HG03439 (cell line): ENCODE measurements at regions not wholly inside any gene's neighbourhood (a gene's known extent, or its start where the extent isn't known, plus 50 kb on each side); places are given as distances from the start of the nearest gene placed in this dataset.

ENCODE experiments used
- ATAC-seq: cut with Tn5 transposase; IDR thresholded peaks from one replicate; pipeline ENCODE4 v1.9.1; 2021; ENCODE audit warnings: mild to moderate bottlenecking, moderate library complexity; ENCODE audit not compliant: unreplicated experiment

DNA sequence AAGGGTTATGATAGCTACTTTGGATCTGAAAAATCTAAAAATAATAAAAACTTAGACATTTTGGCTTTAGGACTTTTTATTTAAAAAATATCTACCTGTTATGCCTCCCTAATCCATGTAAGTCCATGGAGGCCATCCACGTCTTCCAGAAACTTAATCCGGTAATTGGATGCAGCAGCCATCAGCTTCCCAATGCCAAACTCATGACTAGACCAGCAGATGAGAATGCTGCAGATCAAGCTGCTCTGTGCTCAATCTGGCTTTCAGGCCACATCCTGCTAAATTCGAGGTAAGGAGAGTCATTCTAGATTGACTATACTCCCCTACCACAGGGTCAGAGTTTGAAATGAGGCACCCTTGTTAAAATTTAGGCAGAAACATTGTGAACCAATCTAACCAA is 168.5 kb upstream of the TCERG1L start:
- ATAC-seq, result no peak

- no peak for ATAC-seq
Observed at GRCh38 chr10:131480861-131481260, 169.3 kb upstream of the TCERG1L start.

- no peak for ATAC-seq
Observed at GRCh38 chr10:131485732-131486131, 174.2 kb upstream of the TCERG1L start.

- no peak for ATAC-seq
Observed at GRCh38 chr10:131487822-131488221, 176.3 kb upstream of the TCERG1L start.

DNA sequence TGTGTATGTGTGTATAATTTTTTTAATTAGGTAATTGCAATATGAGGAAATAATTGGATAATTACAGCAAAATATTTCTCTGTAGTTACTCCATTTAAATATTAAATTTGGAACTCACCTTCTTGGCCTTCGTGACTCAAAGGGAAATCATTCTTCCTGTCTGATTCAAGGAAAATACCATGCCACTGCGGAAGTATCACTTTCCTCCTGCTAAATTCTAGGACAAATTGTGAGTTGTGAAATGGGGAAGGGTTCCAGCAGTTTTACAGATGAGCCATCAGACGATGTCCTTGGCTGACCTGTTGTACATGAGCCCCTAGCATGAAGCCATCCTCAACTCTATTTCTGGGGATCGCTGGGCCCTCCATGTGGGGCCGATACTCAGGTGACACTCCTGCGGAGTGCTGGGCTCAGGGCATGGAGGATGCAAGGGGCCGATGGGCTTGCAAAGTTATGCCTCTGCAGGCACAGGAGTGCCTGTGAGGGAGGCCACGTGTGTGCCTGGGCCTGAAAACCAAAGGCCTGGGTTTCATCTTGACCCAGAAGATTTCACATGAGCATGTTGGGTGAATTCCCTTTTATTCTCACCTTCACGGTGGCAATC is 179.6 kb upstream of the TCERG1L start:
- no peak for ATAC-seq

DNA sequence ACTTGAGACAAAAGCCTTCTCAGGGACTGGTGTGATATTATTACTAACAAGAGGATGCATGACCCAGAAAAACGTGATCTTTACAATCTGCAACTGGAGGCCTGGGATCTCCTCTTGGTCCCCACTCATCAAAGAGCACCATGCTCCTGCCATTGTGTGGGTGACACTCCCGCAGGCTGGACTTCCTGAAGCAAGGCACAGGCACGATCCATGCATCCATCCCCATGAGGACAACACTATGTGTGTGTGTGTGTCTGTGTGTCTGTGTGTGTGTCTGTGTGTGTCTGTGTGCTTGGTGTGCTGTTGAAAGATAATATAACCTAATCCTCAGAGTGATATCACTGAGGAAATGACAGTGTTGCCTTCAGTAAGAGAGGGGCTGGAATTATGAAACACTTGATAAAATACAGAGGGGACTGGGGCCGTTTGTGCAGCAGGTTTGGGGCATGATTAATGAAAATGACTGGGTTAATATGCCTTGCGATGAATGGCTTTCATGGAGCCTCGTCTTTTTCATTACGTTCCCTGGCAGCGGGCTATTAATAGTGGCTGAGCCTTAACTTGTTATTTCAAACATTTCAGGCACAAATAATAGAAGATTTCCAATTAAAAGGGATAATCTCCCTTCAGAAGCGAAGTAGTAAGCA is 180.8 kb upstream of the TCERG1L start:
- ATAC-seq, result no peak

- ATAC-seq, result no peak
Observed at GRCh38 chr10:131493432-131493831, 181.9 kb upstream of the TCERG1L start.

DNA sequence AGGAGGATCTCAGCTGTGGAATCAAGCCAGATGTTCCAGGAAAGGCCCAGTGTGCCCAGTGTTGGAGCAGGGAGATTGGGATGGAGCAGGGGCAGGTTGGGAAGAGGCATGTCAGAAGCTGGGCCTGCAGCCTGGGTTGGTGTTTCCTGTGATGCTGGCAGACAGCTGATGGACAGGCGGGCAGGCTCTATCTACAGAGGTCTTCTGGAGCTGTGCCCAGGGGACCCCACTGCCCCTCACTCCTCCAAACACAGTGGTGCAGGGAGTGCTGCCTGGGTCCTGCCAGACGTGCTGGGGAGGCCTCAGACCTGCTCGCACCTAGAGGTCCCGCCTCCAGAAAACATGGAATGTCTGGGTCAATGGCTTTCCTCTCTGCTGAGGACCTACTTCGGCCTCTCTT is 182.9 kb upstream of the TCERG1L start:
- ATAC-seq, result no peak

DNA sequence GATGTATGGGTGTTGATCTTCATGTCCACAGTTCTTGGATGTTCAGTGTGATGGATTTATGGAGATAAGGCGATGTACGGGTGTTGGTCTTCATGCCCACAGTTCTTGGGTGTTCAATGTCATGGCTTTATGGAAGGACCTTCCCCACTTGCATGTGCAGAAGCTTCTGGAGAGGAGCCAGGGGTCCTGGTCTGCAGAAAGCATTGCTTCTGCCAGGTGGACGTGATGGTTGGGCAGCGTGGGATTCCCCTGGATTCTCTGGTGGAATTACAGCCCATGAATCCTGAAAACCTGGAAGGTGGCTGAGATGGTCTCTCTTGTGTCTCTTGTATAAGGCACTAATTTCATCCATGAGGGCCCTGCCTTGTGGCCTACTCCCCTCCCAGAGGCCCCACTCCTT is 183.7 kb upstream of the TCERG1L start:
- ATAC-seq, result no peak

DNA sequence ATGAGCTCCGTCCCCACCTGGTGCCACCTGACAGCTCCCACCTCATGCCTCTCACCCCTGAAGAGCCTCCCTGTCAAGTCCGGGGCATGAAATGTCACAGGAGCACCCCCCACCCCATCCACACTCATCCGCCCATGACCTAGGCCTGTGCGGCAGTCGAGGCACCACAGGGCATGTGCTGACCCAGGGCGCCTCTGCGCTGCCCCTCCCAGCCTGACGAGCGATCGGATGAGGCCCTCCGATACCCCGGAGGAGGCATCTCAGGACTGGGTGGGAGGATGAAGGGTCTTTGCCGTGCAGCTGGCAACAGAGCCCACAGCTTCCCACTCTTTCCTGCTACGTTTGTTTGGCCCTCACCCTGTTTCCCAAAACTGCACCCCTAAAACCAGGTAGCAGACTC is 184.4 kb upstream of the TCERG1L start:
- ATAC-seq, result no peak

DNA sequence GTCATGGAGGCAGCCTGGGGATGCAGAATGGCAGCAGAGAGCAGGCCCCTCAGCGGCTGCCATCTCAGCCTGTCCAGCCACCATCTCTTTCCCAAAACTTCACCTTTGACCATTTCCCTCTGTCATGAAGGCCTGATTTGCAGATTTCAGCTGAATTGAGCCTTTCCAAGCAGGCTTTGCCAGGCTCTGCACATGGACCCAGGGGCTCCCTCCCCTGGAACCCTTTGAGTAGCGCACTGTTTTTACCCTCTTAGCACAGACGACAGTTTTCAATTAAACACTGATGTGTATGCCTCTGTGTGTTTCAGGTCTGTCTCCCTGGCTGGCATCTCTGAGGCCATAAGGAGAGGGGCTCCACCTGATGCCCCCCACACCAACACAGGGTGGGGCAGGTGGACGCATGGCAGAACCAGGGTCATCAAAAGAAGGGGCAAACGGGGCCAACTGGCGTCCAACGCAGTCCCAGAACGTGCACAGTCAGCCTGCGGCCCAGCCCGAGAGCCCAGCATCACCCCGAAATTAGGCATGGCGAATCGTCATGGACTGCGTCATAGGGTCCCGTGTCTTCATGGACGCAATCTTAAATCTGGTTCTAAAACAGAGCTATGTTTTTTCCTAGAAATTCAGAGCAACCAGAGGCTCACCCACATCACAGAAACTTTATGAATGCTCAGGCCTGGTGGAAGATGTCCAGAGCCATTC is 185.0 kb upstream of the TCERG1L start:
- no peak for ATAC-seq

- no peak for ATAC-seq
Observed at GRCh38 chr10:131499566-131499965, 188.0 kb upstream of the TCERG1L start.

GRCh38 chr10:131500181-131500580 is 188.7 kb upstream of the TCERG1L start:
- ATAC-seq, result no peak

GRCh38 chr10:131500892-131501291 is 189.4 kb upstream of the TCERG1L start:
- ATAC-seq, result no peak

- ATAC-seq, result no peak
Observed at GRCh38 chr10:131503992-131504391, 192.5 kb upstream of the TCERG1L start.

- ATAC-seq, result no peak
Observed at GRCh38 chr10:131511391-131511790, 199.9 kb upstream of the TCERG1L start.

DNA sequence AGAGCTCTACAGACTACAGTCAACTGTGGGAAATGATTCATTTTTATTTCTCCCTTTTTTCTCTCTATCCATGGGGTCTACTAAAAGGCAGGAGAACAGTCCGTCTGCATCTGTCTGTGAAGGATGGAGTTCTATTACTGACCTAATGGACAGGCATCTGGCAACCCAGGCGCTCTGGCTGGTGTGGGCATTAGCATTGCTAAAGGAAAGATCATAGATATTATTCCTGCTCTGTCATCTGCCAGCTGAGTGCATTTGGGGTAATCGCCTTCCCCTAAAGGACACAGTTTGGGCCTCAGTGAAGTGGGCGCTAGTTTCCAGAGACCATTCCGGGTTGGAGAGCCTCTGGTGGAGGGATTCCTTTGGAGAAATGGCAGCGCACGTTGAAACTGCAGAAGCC is 201.3 kb upstream of the TCERG1L start:
- ATAC-seq, result no peak

DNA sequence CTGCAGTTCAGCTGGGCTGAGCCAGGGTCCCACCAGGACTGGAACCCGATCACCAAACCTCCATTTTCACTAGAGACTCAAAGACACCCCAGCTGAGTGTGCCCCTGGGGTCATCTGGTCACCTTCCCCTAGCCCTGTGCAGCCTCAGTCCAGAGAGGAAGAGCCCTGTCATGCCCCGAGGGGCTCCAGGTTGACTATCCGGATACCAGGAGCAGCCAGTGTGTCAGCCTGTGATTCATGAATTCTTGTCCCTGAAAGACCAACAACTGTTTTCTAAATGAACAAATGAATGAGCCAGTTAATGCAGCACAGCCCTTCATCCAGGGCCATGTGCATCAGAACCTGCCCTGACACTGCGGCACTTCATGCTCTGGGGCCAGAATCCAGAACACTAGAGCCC is 201.9 kb upstream of the TCERG1L start:
- no peak for ATAC-seq

DNA sequence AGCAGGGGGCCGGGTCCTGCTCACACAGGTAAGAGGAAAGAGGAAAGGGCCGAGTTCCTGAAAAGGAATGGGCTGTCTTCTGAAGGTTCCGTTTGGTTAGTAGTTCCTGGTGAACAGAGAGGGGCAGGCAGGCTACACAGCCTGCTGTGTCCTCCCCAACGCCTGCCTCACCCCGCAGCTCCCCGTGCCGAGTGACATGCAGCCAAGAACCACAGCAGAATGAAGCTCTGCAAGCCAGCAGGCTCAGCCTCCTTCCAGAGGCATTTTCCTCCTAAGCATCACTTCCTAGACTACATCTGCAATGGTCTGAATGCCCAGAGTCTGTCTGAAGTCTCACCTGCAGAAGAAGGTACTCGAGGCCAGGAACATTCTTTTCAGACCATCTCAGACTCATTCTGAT is 202.4 kb upstream of the TCERG1L start:
- ATAC-seq, result no peak

GRCh38 chr10:131514454-131514853 is 202.9 kb upstream of the TCERG1L start:
- ATAC-seq, result no peak

- no peak for ATAC-seq
Observed at GRCh38 chr10:131516285-131516684, 204.8 kb upstream of the TCERG1L start.

DNA sequence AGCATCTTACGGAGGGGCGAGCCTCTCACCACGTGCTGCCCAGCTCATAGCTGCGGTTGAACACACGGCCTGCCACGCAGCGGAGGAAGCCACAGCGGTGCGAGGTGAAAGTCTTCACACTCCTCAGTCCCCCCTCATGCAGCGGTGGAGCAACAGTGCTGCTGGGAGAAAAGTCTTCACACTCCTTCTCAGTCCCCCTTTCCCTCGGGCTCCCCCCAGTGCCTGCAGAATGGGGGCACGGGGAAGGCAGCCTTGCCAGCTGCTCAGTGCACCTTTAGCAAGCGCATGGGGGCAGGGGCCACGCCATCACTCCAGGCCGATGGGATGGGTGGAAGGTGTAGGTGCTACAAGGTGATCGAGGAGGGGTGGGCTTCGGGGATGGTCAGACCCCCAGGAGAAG is 206.3 kb upstream of the TCERG1L start:
- ATAC-seq, result no peak
